ENCODE measurements at regions not wholly inside any gene's neighbourhood (a gene's known extent, or its start where the extent isn't known, plus 50 kb on each side); places are given as distances from the start of the nearest gene placed in this dataset.
"Not testable (repeated sequence)": the region's sequence is repeated elsewhere in the genome, so short reads cannot be mapped to it uniquely, and the experiment has no call there.

GRCh38 chr10:2886662-2887061 lies 180.7 kb upstream of the PFKP start:
- Histone ChIP-seq H3K36me3 (replicated peaks; ENCODE audit: insufficient read depth, low read depth) (no peaks in the 10 kb centered on the region), H4K20me1 (ENCODE audit: insufficient read depth, poor library complexity, severe bottlenecking) (no peaks in the 10 kb centered on the region), H3K4me2 (no peak overlapping the region), H3K9me2 (replicated peaks; ENCODE audit: insufficient read depth) (no peaks in the 10 kb centered on the region), H3K27me3 (no peaks in the 10 kb centered on the region), H3K27ac (no peak overlapping the region), H3K4me3 (no peak overlapping the region), H3K4me1 (ENCODE audit: insufficient read depth) (peaks cover 4% of the 10 kb centered on the region), H3K79me2 (no peaks in the 10 kb centered on the region), H3K9me3 (ENCODE audit: low read depth) (no peaks in the 10 kb centered on the region), H2AFZ (no peak overlapping the region)
- DNase-seq (ENCODE audit: low spot score): no peak
- WGBS (ENCODE audit: low lambda C conversion rate, missing lambda C conversion rate): 91% methylated on average over 12 of the region's 12 CpGs
- TF ChIP-seq EZH2 (IDR thresholded peaks at IDR 0.05; ENCODE audit: borderline replicate concordance) (no peak), EZH2phosphoT487 (IDR thresholded peaks at IDR 0.05; ENCODE audit: low read depth, severe bottlenecking, unreplicated experiment) (no peak)
- TF ChIP-seq, protein P1, sequence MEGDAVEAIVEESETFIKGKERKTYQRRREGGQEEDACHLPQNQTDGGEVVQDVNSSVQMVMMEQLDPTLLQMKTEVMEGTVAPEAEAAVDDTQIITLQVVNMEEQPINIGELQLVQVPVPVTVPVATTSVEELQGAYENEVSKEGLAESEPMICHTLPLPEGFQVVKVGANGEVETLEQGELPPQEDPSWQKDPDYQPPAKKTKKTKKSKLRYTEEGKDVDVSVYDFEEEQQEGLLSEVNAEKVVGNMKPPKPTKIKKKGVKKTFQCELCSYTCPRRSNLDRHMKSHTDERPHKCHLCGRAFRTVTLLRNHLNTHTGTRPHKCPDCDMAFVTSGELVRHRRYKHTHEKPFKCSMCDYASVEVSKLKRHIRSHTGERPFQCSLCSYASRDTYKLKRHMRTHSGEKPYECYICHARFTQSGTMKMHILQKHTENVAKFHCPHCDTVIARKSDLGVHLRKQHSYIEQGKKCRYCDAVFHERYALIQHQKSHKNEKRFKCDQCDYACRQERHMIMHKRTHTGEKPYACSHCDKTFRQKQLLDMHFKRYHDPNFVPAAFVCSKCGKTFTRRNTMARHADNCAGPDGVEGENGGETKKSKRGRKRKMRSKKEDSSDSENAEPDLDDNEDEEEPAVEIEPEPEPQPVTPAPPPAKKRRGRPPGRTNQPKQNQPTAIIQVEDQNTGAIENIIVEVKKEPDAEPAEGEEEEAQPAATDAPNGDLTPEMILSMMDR (IDR thresholded peaks at IDR 0.05; ENCODE audit: poor library complexity): no peak

DNA sequence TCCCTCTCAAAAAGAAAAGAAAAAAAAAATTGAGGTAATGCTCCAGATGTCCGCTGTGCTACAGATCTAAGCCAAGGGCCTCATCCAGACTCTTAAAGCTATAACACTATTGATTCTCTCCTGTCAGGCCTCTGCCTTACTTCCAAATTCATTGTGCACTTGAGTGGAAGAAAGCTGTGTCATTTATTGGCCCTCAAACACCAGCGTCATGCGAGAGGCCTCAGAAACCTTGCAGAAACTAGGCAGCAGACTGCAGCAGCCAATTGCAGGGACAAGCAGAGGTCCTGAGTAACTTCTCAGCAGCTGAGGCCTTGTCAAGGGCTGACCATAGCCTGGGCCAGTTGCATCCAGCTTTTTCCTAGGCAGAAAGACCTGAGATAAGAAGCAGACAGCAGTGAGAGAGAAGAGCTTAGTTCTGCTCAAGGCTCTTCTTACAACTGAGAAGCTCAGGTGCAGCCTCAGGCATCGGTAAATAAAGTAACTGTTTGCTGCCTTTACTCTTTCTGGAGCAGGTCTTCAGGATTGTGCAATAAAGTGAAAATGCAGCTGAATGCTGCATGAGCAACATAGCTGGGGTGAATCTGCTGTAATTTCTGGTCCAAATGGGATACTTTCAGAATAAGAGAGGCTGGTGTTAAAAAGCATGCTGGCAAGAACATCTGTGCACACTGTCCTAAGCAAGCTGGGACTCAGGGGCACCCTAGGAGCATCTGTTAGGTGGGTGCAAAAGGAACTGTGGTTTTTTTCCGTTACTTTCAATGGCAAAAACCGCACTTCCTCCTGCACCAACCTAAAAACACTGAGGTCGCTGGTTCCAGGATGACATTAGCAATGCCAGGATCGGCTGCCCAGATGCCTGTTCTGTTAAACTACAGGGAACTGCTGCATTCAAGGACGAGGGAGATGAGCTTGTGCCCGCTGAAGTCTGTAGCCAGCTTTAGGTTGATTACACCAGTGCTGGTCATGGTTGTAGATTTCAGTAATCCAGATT lies 181.8 kb upstream of the PFKP start:
- no peaks in the 10 kb centered on the region for H3K9me2 ChIP-seq (replicated peaks; ENCODE audit: insufficient read depth)
- no peaks in the 10 kb centered on the region for H3K79me2 ChIP-seq
- no peak for TF ChIP-seq EZH2 (IDR thresholded peaks at IDR 0.05; ENCODE audit: borderline replicate concordance)
- TF ChIP-seq, protein P1 (IDR thresholded peaks at IDR 0.05; ENCODE audit: poor library complexity): no peak
- no peak for TF ChIP-seq EZH2phosphoT487 (IDR thresholded peaks at IDR 0.05; ENCODE audit: low read depth, severe bottlenecking, unreplicated experiment)
- no peaks in the 10 kb centered on the region for H3K4me1 ChIP-seq (ENCODE audit: insufficient read depth)
- no peaks in the 10 kb centered on the region for H4K20me1 ChIP-seq (ENCODE audit: insufficient read depth, poor library complexity, severe bottlenecking)
- 72% methylated on average over 10 of the region's 10 CpGs for WGBS (ENCODE audit: low lambda C conversion rate, missing lambda C conversion rate)
- no peak for DNase-seq (ENCODE audit: low spot score)
- H3K4me2 ChIP-seq: no peak overlapping the region
- no peak overlapping the region for H3K4me3 ChIP-seq
- H3K27me3 ChIP-seq: no peaks in the 10 kb centered on the region
- no peaks in the 10 kb centered on the region for H3K36me3 ChIP-seq (replicated peaks; ENCODE audit: insufficient read depth, low read depth)
- H2AFZ ChIP-seq: no peak overlapping the region
- no peaks in the 10 kb centered on the region for H3K9me3 ChIP-seq (ENCODE audit: low read depth)
- H3K27ac ChIP-seq: no peak overlapping the region

GRCh38 chr10:2883983-2884540 lies 183.3 kb upstream of the PFKP start:
- not testable (repeated sequence) for H3K9me3 ChIP-seq (ENCODE audit: low read depth); H4K20me1 ChIP-seq (ENCODE audit: insufficient read depth, poor library complexity, severe bottlenecking); H3K27ac ChIP-seq; H3K79me2 ChIP-seq; H3K4me1 ChIP-seq (ENCODE audit: insufficient read depth); H3K9me2 ChIP-seq (replicated peaks; ENCODE audit: insufficient read depth); H2AFZ ChIP-seq; H3K4me3 ChIP-seq; DNase-seq (ENCODE audit: low spot score); H3K27me3 ChIP-seq; H3K36me3 ChIP-seq (replicated peaks; ENCODE audit: insufficient read depth, low read depth); H3K4me2 ChIP-seq
- 96% methylated on average over 4 of the region's 4 CpGs for WGBS (ENCODE audit: low lambda C conversion rate, missing lambda C conversion rate)

DNA sequence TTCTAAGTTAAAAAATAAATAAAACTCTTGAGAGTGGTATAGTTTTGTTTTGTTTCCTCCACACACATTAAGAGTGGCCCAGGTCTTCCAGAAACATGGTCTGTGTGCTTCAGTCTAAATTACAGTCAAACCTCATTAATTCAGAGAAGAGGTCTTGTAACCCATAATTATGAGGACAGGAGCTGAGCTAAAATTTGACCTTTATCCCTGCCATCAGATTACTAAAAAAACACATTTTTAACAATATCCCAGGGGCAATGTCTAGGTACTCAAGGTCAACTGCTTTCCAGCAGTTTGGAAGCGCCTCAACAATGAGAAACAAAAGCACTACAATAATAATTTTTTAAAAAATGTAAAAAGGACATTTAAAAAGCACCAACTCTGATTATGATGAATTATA lies 184.1 kb upstream of the PFKP start:
- H3K4me1 ChIP-seq (ENCODE audit: insufficient read depth): no peaks in the 10 kb centered on the region
- no peaks in the 10 kb centered on the region for H3K79me2 ChIP-seq
- H3K9me3 ChIP-seq (ENCODE audit: low read depth): no peaks in the 10 kb centered on the region
- DNase-seq (ENCODE audit: low spot score): no peak
- H2AFZ ChIP-seq: no peak overlapping the region
- H3K9me2 ChIP-seq (replicated peaks; ENCODE audit: insufficient read depth): no peaks in the 10 kb centered on the region
- 100% methylated on average over 1 of the region's 1 CpG for WGBS (ENCODE audit: low lambda C conversion rate, missing lambda C conversion rate)
- H3K27me3 ChIP-seq: no peaks in the 10 kb centered on the region
- TF ChIP-seq EZH2 (IDR thresholded peaks at IDR 0.05; ENCODE audit: borderline replicate concordance): no peak
- TF ChIP-seq EZH2phosphoT487 (IDR thresholded peaks at IDR 0.05; ENCODE audit: low read depth, severe bottlenecking, unreplicated experiment): no peak
- TF ChIP-seq, protein P1 (IDR thresholded peaks at IDR 0.05; ENCODE audit: poor library complexity): no peak
- no peaks in the 10 kb centered on the region for H3K36me3 ChIP-seq (replicated peaks; ENCODE audit: insufficient read depth, low read depth)
- no peak overlapping the region for H3K27ac ChIP-seq
- H4K20me1 ChIP-seq (ENCODE audit: insufficient read depth, poor library complexity, severe bottlenecking): no peaks in the 10 kb centered on the region
- H3K4me2 ChIP-seq: no peak overlapping the region
- no peak overlapping the region for H3K4me3 ChIP-seq
